ENCODE measurements at regions not wholly inside any gene's neighbourhood (a gene's known extent, or its start where the extent isn't known, plus 50 kb on each side); places are given as distances from the start of the nearest gene placed in this dataset.
"Not testable (repeated sequence)": the region's sequence is repeated elsewhere in the genome, so short reads cannot be mapped to it uniquely, and the experiment has no call there.

- H3K4me1 ChIP-seq (ENCODE audit: control insufficient read depth, insufficient read depth, low read length, poor library complexity, severe bottlenecking), result no peaks in the 10 kb centered on the region
- H3K9me3 ChIP-seq (ENCODE audit: control insufficient read depth, low read length), result no peaks in the 10 kb centered on the region
- no peak overlapping the region for H3K4me3 ChIP-seq (ENCODE audit: extremely low read depth, insufficient read depth, low read length, poor library complexity, severe bottlenecking)
- WGBS, 2 experiments (ENCODE audit: insufficient coverage in 2 of 2), result 56 to 63% methylated on average over 1 of the region's 2 CpGs
- no peak overlapping the region for H3K27ac ChIP-seq (ENCODE audit: low read depth, low read length, severe bottlenecking)
- no peaks in the 10 kb centered on the region for H3K36me3 ChIP-seq (ENCODE audit: control insufficient read depth, insufficient read depth, low read length)
Observed at GRCh38 chr3:147669077-147669476, 259.9 kb downstream of the ZIC1 start.

GRCh38 chr3:147672035-147672434, 262.9 kb downstream of the ZIC1 start:
- H3K4me1 ChIP-seq (ENCODE audit: control insufficient read depth, insufficient read depth, low read length, poor library complexity, severe bottlenecking), result no peaks in the 10 kb centered on the region

GRCh38 chr3:147672436-147672835, 263.3 kb downstream of the ZIC1 start:
- no peaks in the 10 kb centered on the region for H3K4me1 ChIP-seq (ENCODE audit: control insufficient read depth, insufficient read depth, low read length, poor library complexity, severe bottlenecking)

More at GRCh38 chr3:147672035-147672434, 262.9 kb downstream of the ZIC1 start:
- Histone ChIP-seq H3K4me3 (ENCODE audit: extremely low read depth, insufficient read depth, low read length, poor library complexity, severe bottlenecking) (no peak overlapping the region), H3K9me3 (ENCODE audit: control insufficient read depth, low read length) (no peaks in the 10 kb centered on the region), H3K27ac (ENCODE audit: low read depth, low read length, severe bottlenecking) (no peak overlapping the region), H3K36me3 (ENCODE audit: control insufficient read depth, insufficient read depth, low read length) (no peaks in the 10 kb centered on the region)

GRCh38 chr3:147675761-147676160, 266.6 kb downstream of the ZIC1 start:
- no peaks in the 10 kb centered on the region for H3K4me1 ChIP-seq (ENCODE audit: control insufficient read depth, insufficient read depth, low read length, poor library complexity, severe bottlenecking)
- H3K36me3 ChIP-seq (ENCODE audit: control insufficient read depth, insufficient read depth, low read length), result no peaks in the 10 kb centered on the region
- H3K27ac ChIP-seq (ENCODE audit: low read depth, low read length, severe bottlenecking), result no peak overlapping the region
- WGBS, 2 experiments (ENCODE audit: insufficient coverage in 2 of 2), result no CpG with 5 or more reads among the region's 2 CpGs
- no peaks in the 10 kb centered on the region for H3K9me3 ChIP-seq (ENCODE audit: control insufficient read depth, low read length)
- H3K4me3 ChIP-seq (ENCODE audit: extremely low read depth, insufficient read depth, low read length, poor library complexity, severe bottlenecking), result no peak overlapping the region

More at GRCh38 chr3:147672436-147672835, 263.3 kb downstream of the ZIC1 start:
- no peaks in the 10 kb centered on the region for H3K36me3 ChIP-seq (ENCODE audit: control insufficient read depth, insufficient read depth, low read length)
- no peak overlapping the region for H3K27ac ChIP-seq (ENCODE audit: low read depth, low read length, severe bottlenecking)
- 86 to 100% methylated on average over 1 of the region's 2 CpGs for WGBS, 2 experiments (ENCODE audit: insufficient coverage in 2 of 2)
- H3K4me3 ChIP-seq (ENCODE audit: extremely low read depth, insufficient read depth, low read length, poor library complexity, severe bottlenecking), result no peak overlapping the region
- H3K9me3 ChIP-seq (ENCODE audit: control insufficient read depth, low read length), result no peaks in the 10 kb centered on the region

- no peaks in the 10 kb centered on the region for H3K9me3 ChIP-seq (ENCODE audit: control insufficient read depth, low read length)
- no peaks in the 10 kb centered on the region for H3K4me1 ChIP-seq (ENCODE audit: control insufficient read depth, insufficient read depth, low read length, poor library complexity, severe bottlenecking)
- WGBS, 2 experiments (ENCODE audit: insufficient coverage in 2 of 2), result 86 to 89% methylated on average over 3 to 4 of the region's 6 CpGs
- no peaks in the 10 kb centered on the region for H3K36me3 ChIP-seq (ENCODE audit: control insufficient read depth, insufficient read depth, low read length)
- H3K4me3 ChIP-seq (ENCODE audit: extremely low read depth, insufficient read depth, low read length, poor library complexity, severe bottlenecking), result no peak overlapping the region
- H3K27ac ChIP-seq (ENCODE audit: low read depth, low read length, severe bottlenecking), result no peak overlapping the region
Observed at GRCh38 chr3:147680837-147681483, 271.8 kb downstream of the ZIC1 start.

GRCh38 chr3:147688868-147689267, 279.7 kb downstream of the ZIC1 start:
- Histone ChIP-seq H3K36me3 (ENCODE audit: control insufficient read depth, insufficient read depth, low read length) (no peaks in the 10 kb centered on the region), H3K9me3 (ENCODE audit: control insufficient read depth, low read length) (no peaks in the 10 kb centered on the region), H3K27ac (ENCODE audit: low read depth, low read length, severe bottlenecking) (no peak overlapping the region), H3K4me3 (ENCODE audit: extremely low read depth, insufficient read depth, low read length, poor library complexity, severe bottlenecking) (no peak overlapping the region), H3K4me1 (ENCODE audit: control insufficient read depth, insufficient read depth, low read length, poor library complexity, severe bottlenecking) (no peaks in the 10 kb centered on the region)
- no CpG with 5 or more reads among the region's 1 CpG for WGBS, 2 experiments (ENCODE audit: insufficient coverage in 2 of 2)

GRCh38 chr3:147699175-147699838, 290.1 kb downstream of the ZIC1 start:
- Histone ChIP-seq H3K27ac (ENCODE audit: low read depth, low read length, severe bottlenecking) (no peak overlapping the region), H3K36me3 (ENCODE audit: control insufficient read depth, insufficient read depth, low read length) (no peaks in the 10 kb centered on the region), H3K4me3 (ENCODE audit: extremely low read depth, insufficient read depth, low read length, poor library complexity, severe bottlenecking) (no peak overlapping the region), H3K4me1 (ENCODE audit: control insufficient read depth, insufficient read depth, low read length, poor library complexity, severe bottlenecking) (no peaks in the 10 kb centered on the region), H3K9me3 (ENCODE audit: control insufficient read depth, low read length) (no peaks in the 10 kb centered on the region)
- 86% methylated on average over 1 of the region's 2 CpGs; no CpG with 5 or more reads in 1 of the 2 experiments for WGBS, 2 experiments (ENCODE audit: insufficient coverage in 2 of 2)

- H3K4me1 ChIP-seq (ENCODE audit: control insufficient read depth, insufficient read depth, low read length, poor library complexity, severe bottlenecking), result no peaks in the 10 kb centered on the region
- no peaks in the 10 kb centered on the region for H3K9me3 ChIP-seq (ENCODE audit: control insufficient read depth, low read length)
- no peak overlapping the region for H3K4me3 ChIP-seq (ENCODE audit: extremely low read depth, insufficient read depth, low read length, poor library complexity, severe bottlenecking)
- WGBS, 2 experiments (ENCODE audit: insufficient coverage in 2 of 2), result no CpG with 5 or more reads among the region's 2 CpGs
- H3K27ac ChIP-seq (ENCODE audit: low read depth, low read length, severe bottlenecking), result no peak overlapping the region
- H3K36me3 ChIP-seq (ENCODE audit: control insufficient read depth, insufficient read depth, low read length), result no peaks in the 10 kb centered on the region
Observed at GRCh38 chr3:147701195-147701594, 292.0 kb downstream of the ZIC1 start.

GRCh38 chr3:147702509-147702908, 293.3 kb downstream of the ZIC1 start:
- Histone ChIP-seq H3K4me3 (ENCODE audit: extremely low read depth, insufficient read depth, low read length, poor library complexity, severe bottlenecking) (no peak overlapping the region), H3K27ac (ENCODE audit: low read depth, low read length, severe bottlenecking) (no peak overlapping the region), H3K4me1 (ENCODE audit: control insufficient read depth, insufficient read depth, low read length, poor library complexity, severe bottlenecking) (no peaks in the 10 kb centered on the region), H3K36me3 (ENCODE audit: control insufficient read depth, insufficient read depth, low read length) (no peaks in the 10 kb centered on the region), H3K9me3 (ENCODE audit: control insufficient read depth, low read length) (no peaks in the 10 kb centered on the region)

GRCh38 chr3:147705651-147706051, 296.5 kb downstream of the ZIC1 start:
- no peaks in the 10 kb centered on the region for H3K4me1 ChIP-seq (ENCODE audit: control insufficient read depth, insufficient read depth, low read length, poor library complexity, severe bottlenecking)
- no peaks in the 10 kb centered on the region for H3K36me3 ChIP-seq (ENCODE audit: control insufficient read depth, insufficient read depth, low read length)
- H3K27ac ChIP-seq (ENCODE audit: low read depth, low read length, severe bottlenecking), result no peak overlapping the region
- 80 to 93% methylated on average over 1 to 2 of the region's 2 CpGs for WGBS, 2 experiments (ENCODE audit: insufficient coverage in 2 of 2)
- no peaks in the 10 kb centered on the region for H3K9me3 ChIP-seq (ENCODE audit: control insufficient read depth, low read length)
- no peak overlapping the region for H3K4me3 ChIP-seq (ENCODE audit: extremely low read depth, insufficient read depth, low read length, poor library complexity, severe bottlenecking)

- H3K9me3 ChIP-seq (ENCODE audit: control insufficient read depth, low read length); H3K4me3 ChIP-seq (ENCODE audit: extremely low read depth, insufficient read depth, low read length, poor library complexity, severe bottlenecking); H3K27ac ChIP-seq (ENCODE audit: low read depth, low read length, severe bottlenecking); H3K36me3 ChIP-seq (ENCODE audit: control insufficient read depth, insufficient read depth, low read length); H3K4me1 ChIP-seq (ENCODE audit: control insufficient read depth, insufficient read depth, low read length, poor library complexity, severe bottlenecking): not testable (repeated sequence)
- 60% methylated on average over 1 of the region's 1 CpG; no CpG with 5 or more reads in 1 of the 2 experiments for WGBS, 2 experiments (ENCODE audit: insufficient coverage in 2 of 2)
Observed at GRCh38 chr3:147710753-147711152, 301.6 kb downstream of the ZIC1 start.

Measured in mesodermal cell (in vitro differentiated cells).